T-helper 17 cell (primary cell): ENCODE measurements at regions not wholly inside any gene's neighbourhood (a gene's known extent, or its start where the extent isn't known, plus 50 kb on each side); places are given as distances from the start of the nearest gene placed in this dataset.
"Not testable (repeated sequence)": the region's sequence is repeated elsewhere in the genome, so short reads cannot be mapped to it uniquely, and the experiment has no call there.

ENCODE experiments used
- ATAC-seq: fragments of 150-1000 bp; cut with Tn5 transposase; 2 replicates; pipeline ENCODE4 v1.10.0; 2021; ENCODE audit warnings: mild to moderate bottlenecking, moderate library complexity
- DNase-seq, 3 donors: peaks; one replicate each; pipeline versions ENCODE4 v3.0.0 to v3.0.0-alpha.2; 2020 to 2021
- H3K9me3 ChIP-seq: one replicate; pipeline ENCODE4 v1.7.0; 2013; ENCODE audit warnings: low read length, mild to moderate bottlenecking; ENCODE audit not compliant: control insufficient read depth, poor library complexity, severe bottlenecking
- H3K27ac Mint-ChIP-seq: one replicate; pipeline ENCODE4 v1.8.0; 2022; ENCODE audit warnings: mild to moderate bottlenecking, moderate library complexity, mixed read lengths
- H3K27me3 Mint-ChIP-seq: one replicate; pipeline ENCODE4 v1.8.0; 2022; ENCODE audit warnings: mixed read lengths
- H3K36me3 Mint-ChIP-seq: one replicate; pipeline ENCODE4 v1.8.0; 2022; ENCODE audit warnings: low read depth, mixed read lengths
- H3K4me1 Mint-ChIP-seq: one replicate; pipeline ENCODE4 v1.8.0; 2022; ENCODE audit warnings: mild to moderate bottlenecking, mixed read lengths
- H3K4me3 Mint-ChIP-seq: one replicate; pipeline ENCODE4 v1.8.0; 2022; ENCODE audit warnings: mild to moderate bottlenecking, moderate library complexity, mixed read lengths

GRCh38 chr14:19168261-19168660 lies 201.0 kb downstream of the POTEM start:
- not testable (repeated sequence) for H3K4me3 Mint-ChIP-seq

GRCh38 chr14:19169561-19170362 lies 202.5 kb downstream of the POTEM start:
- H3K4me1 Mint-ChIP-seq, ATAC-seq, DNase-seq, H3K27ac Mint-ChIP-seq, H3K27me3 Mint-ChIP-seq, H3K9me3 ChIP-seq, H3K4me3 Mint-ChIP-seq, H3K36me3 Mint-ChIP-seq: not testable (repeated sequence)

More at GRCh38 chr14:19168261-19168660, 201.0 kb downstream of the POTEM start:
- DNase-seq, ATAC-seq, H3K36me3 Mint-ChIP-seq, H3K9me3 ChIP-seq, H3K27ac Mint-ChIP-seq, H3K4me1 Mint-ChIP-seq, H3K27me3 Mint-ChIP-seq: not testable (repeated sequence)

- H3K4me1 Mint-ChIP-seq, H3K27ac Mint-ChIP-seq, H3K4me3 Mint-ChIP-seq, DNase-seq, H3K36me3 Mint-ChIP-seq, H3K9me3 ChIP-seq, H3K27me3 Mint-ChIP-seq, ATAC-seq: not testable (repeated sequence)
These were observed 205.5 kb downstream of the POTEM start for GRCh38 chr14:19172745-19173144.

- not testable (repeated sequence) for H3K9me3 ChIP-seq, ATAC-seq, DNase-seq, H3K27me3 Mint-ChIP-seq, H3K4me3 Mint-ChIP-seq, H3K36me3 Mint-ChIP-seq, H3K4me1 Mint-ChIP-seq, H3K27ac Mint-ChIP-seq
These were observed 206.0 kb downstream of the POTEM start for GRCh38 chr14:19173188-19173587.

GRCh38 chr14:19177435-19177834 lies 210.2 kb downstream of the POTEM start:
- DNase-seq, ATAC-seq, H3K36me3 Mint-ChIP-seq, H3K4me3 Mint-ChIP-seq, H3K9me3 ChIP-seq, H3K27me3 Mint-ChIP-seq, H3K4me1 Mint-ChIP-seq, H3K27ac Mint-ChIP-seq: not testable (repeated sequence)

- not testable (repeated sequence) for H3K27ac Mint-ChIP-seq, H3K4me3 Mint-ChIP-seq, H3K36me3 Mint-ChIP-seq, H3K9me3 ChIP-seq, H3K27me3 Mint-ChIP-seq, ATAC-seq, H3K4me1 Mint-ChIP-seq, DNase-seq
These were observed 213.1 kb downstream of the POTEM start for GRCh38 chr14:19180297-19180696.

GRCh38 chr14:19180881-19181280 lies 213.6 kb downstream of the POTEM start:
- H3K27ac Mint-ChIP-seq, ATAC-seq, H3K4me1 Mint-ChIP-seq, H3K36me3 Mint-ChIP-seq, H3K9me3 ChIP-seq, H3K27me3 Mint-ChIP-seq, H3K4me3 Mint-ChIP-seq, DNase-seq: not testable (repeated sequence)

- H3K27ac Mint-ChIP-seq, H3K4me3 Mint-ChIP-seq, DNase-seq, H3K9me3 ChIP-seq, H3K36me3 Mint-ChIP-seq, H3K27me3 Mint-ChIP-seq, ATAC-seq, H3K4me1 Mint-ChIP-seq: not testable (repeated sequence)
These were observed 227.9 kb downstream of the POTEM start for GRCh38 chr14:19195146-19195545.

GRCh38 chr14:19197488-19198234 lies 230.4 kb downstream of the POTEM start:
- H3K4me1 Mint-ChIP-seq, ATAC-seq, DNase-seq, H3K9me3 ChIP-seq, H3K4me3 Mint-ChIP-seq, H3K36me3 Mint-ChIP-seq, H3K27me3 Mint-ChIP-seq, H3K27ac Mint-ChIP-seq: not testable (repeated sequence)

GRCh38 chr14:19198341-19198740 lies 231.1 kb downstream of the POTEM start:
- H3K27ac Mint-ChIP-seq, H3K4me3 Mint-ChIP-seq, ATAC-seq, H3K27me3 Mint-ChIP-seq, H3K4me1 Mint-ChIP-seq, H3K9me3 ChIP-seq, H3K36me3 Mint-ChIP-seq, DNase-seq: not testable (repeated sequence)

- not testable (repeated sequence) for ATAC-seq, H3K36me3 Mint-ChIP-seq, H3K27me3 Mint-ChIP-seq, DNase-seq, H3K4me1 Mint-ChIP-seq, H3K27ac Mint-ChIP-seq, H3K4me3 Mint-ChIP-seq, H3K9me3 ChIP-seq
These were observed 232.6 kb downstream of the POTEG start for GRCh38 chr14:19201394-19202052.

GRCh38 chr14:19202053-19202442 lies 232.1 kb downstream of the POTEG start:
- not testable (repeated sequence) for H3K4me3 Mint-ChIP-seq, H3K4me1 Mint-ChIP-seq, ATAC-seq, DNase-seq, H3K9me3 ChIP-seq, H3K36me3 Mint-ChIP-seq, H3K27ac Mint-ChIP-seq, H3K27me3 Mint-ChIP-seq

GRCh38 chr14:19203250-19203972 lies 230.7 kb downstream of the POTEG start:
- H3K36me3 Mint-ChIP-seq, DNase-seq, H3K27me3 Mint-ChIP-seq, H3K9me3 ChIP-seq, H3K4me1 Mint-ChIP-seq, ATAC-seq, H3K27ac Mint-ChIP-seq, H3K4me3 Mint-ChIP-seq: not testable (repeated sequence)
